ENCODE measurements at regions not wholly inside any gene's neighbourhood (a gene's known extent, or its start where the extent isn't known, plus 50 kb on each side); places are given as distances from the start of the nearest gene placed in this dataset.

GRCh38 chr16:52212841-52213240 lies 334.1 kb downstream of the TOX3 start:
- H3K36me3 ChIP-seq = no peaks in the 10 kb centered on the region
- no peaks in the 10 kb centered on the region for H3K9me3 ChIP-seq
- H3K27ac ChIP-seq = no peak overlapping the region
- no peak overlapping the region for H3K4me3 ChIP-seq
- TF ChIP-seq CTCF (IDR thresholded peaks at IDR 0.05) (no peak), POLR2A (IDR thresholded peaks at IDR 0.05) (no peak)
- H3K27me3 ChIP-seq = no peaks in the 10 kb centered on the region
- intact Hi-C loops (cut with DNase I; ENCODE audit: low total_unique reads) = no loop called here
- DNase-seq = no peak
- no peaks in the 10 kb centered on the region for H3K4me1 ChIP-seq

- intact Hi-C loops (cut with DNase I; ENCODE audit: low total_unique reads) = no loop called here
- Histone ChIP-seq H3K36me3 (no peaks in the 10 kb centered on the region), H3K27ac (no peak overlapping the region), H3K9me3 (no peaks in the 10 kb centered on the region), H3K27me3 (no peaks in the 10 kb centered on the region), H3K4me3 (no peak overlapping the region), H3K4me1 (no peaks in the 10 kb centered on the region)
- TF ChIP-seq POLR2A (IDR thresholded peaks at IDR 0.05) = no peak
- no peak for DNase-seq
Measured at GRCh38 chr16:52209227-52209626, 337.7 kb downstream of the TOX3 start.

GRCh38 chr16:52203096-52203495 lies 343.8 kb downstream of the TOX3 start:
- no peaks in the 10 kb centered on the region for H3K36me3 ChIP-seq
- no peak for DNase-seq
- no peak overlapping the region for H3K4me3 ChIP-seq
- H3K9me3 ChIP-seq = no peaks in the 10 kb centered on the region
- H3K27ac ChIP-seq = no peak overlapping the region
- intact Hi-C loops (cut with DNase I; ENCODE audit: low total_unique reads) = no loop called here
- H3K4me1 ChIP-seq = no peaks in the 10 kb centered on the region
- no peaks in the 10 kb centered on the region for H3K27me3 ChIP-seq
- TF ChIP-seq CTCF (IDR thresholded peaks at IDR 0.05) = no peak
- no peak for TF ChIP-seq POLR2A (IDR thresholded peaks at IDR 0.05)

- H3K27me3 ChIP-seq = no peaks in the 10 kb centered on the region
- no peaks in the 10 kb centered on the region for H3K9me3 ChIP-seq
- H3K4me3 ChIP-seq = no peak overlapping the region
- no peak for TF ChIP-seq CTCF (IDR thresholded peaks at IDR 0.05)
- TF ChIP-seq POLR2A (IDR thresholded peaks at IDR 0.05) = no peak
- no peak overlapping the region for H3K27ac ChIP-seq
- no peaks in the 10 kb centered on the region for H3K4me1 ChIP-seq
- intact Hi-C loops (cut with DNase I; ENCODE audit: low total_unique reads) = no loop called here
- no peaks in the 10 kb centered on the region for H3K36me3 ChIP-seq
- DNase-seq = no peak
Measured at GRCh38 chr16:52193441-52193840, 353.5 kb downstream of the TOX3 start.

- Histone ChIP-seq H3K27me3 (no peaks in the 10 kb centered on the region), H3K4me1 (no peaks in the 10 kb centered on the region), H3K36me3 (no peaks in the 10 kb centered on the region), H3K27ac (no peak overlapping the region), H3K9me3 (no peaks in the 10 kb centered on the region), H3K4me3 (no peak overlapping the region)
- peak; percentile 78 to 82 (median 80) for TF ChIP-seq CTCF (IDR thresholded peaks at IDR 0.05)
- no peak for TF ChIP-seq POLR2A (IDR thresholded peaks at IDR 0.05)
- DNase-seq = peak; percentile 32 to 40
- intact Hi-C loops (cut with DNase I; ENCODE audit: low total_unique reads) = no loop called here
Measured at GRCh38 chr16:52191531-52192134, 355.3 kb downstream of the TOX3 start.

- Histone ChIP-seq H3K4me1 (no peaks in the 10 kb centered on the region), H3K27me3 (no peaks in the 10 kb centered on the region), H3K27ac (no peak overlapping the region), H3K4me3 (no peak overlapping the region), H3K36me3 (no peaks in the 10 kb centered on the region), H3K9me3 (no peaks in the 10 kb centered on the region)
- DNase-seq = no peak
- intact Hi-C loops (cut with DNase I; ENCODE audit: low total_unique reads) = no loop called here
- no peak for TF ChIP-seq CTCF (IDR thresholded peaks at IDR 0.05)
- no peak for TF ChIP-seq POLR2A (IDR thresholded peaks at IDR 0.05)
Measured at GRCh38 chr16:52184336-52184735, 362.6 kb downstream of the TOX3 start.

Data from uterus (tissue), 3 donors.